ENCODE measurements at regions not wholly inside any gene's neighbourhood (a gene's known extent, or its start where the extent isn't known, plus 50 kb on each side); places are given as distances from the start of the nearest gene placed in this dataset.

DNA sequence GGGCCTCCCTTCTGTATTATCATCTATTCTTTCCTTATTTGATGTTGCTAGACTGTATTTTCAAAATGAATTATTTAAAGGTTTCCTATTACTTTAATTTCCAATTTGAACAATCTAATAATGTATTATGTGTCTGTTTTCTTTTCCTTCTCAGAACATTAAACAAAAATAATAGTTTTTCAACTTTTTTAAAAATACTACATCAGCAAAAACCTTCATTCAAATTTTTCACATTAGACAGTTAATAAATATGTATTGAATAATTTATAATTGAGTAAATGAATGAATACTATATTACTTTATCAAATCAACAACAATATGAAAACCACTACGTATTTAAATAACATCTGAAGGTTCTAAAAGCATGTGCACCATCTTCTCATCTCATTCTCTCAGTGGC is 644.1 kb upstream of the SEMA3D start:
- TF ChIP-seq ZNF274 (IDR thresholded peaks at IDR 0.05; ENCODE audit: low read depth, low read length): no peak
- TF ChIP-seq SUZ12 (IDR thresholded peaks at IDR 0.05; ENCODE audit: extremely low read depth, insufficient read depth, insufficient read length): no peak
- no peak for TF ChIP-seq YY1 (IDR thresholded peaks at IDR 0.05; ENCODE audit: insufficient read depth, insufficient read length)
